ENCODE measurements at regions not wholly inside any gene's neighbourhood (a gene's known extent, or its start where the extent isn't known, plus 50 kb on each side); places are given as distances from the start of the nearest gene placed in this dataset.

GRCh38 chr12:24574538-24574937 lies 374.4 kb downstream of the BCAT1 start (continued):
- TF ChIP-seq BRF1 (IDR thresholded peaks at IDR 0.05; ENCODE audit: borderline replicate concordance, extremely low read depth, insufficient read length) (no peak), FOS (IDR thresholded peaks at IDR 0.05; ENCODE audit: extremely low read depth, insufficient read length) (no peak)

DNA sequence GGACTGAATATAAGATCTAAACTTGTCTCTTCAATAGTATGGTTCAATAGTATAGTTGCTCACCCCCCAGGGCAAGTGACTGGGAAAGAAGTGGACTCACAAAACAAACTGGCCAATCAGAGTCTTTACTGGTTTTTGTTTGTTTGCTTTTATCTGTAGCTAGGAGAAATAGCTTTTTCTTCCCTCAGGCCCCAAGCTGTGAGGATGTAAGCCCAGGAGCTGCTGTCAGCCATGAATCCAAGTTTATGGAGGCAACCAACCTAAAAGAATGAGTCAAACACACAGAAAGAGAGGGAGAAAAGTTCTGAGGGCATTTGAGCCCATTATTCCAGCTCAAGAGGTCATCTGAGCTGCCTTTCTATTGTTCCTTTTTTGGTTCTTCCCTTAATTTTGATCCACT lies 375.3 kb downstream of the BCAT1 start:
- BruUV-seq (replicated peaks): no TSS peak

More for the DNA sequence above, 375.3 kb downstream of the BCAT1 start:
- ChIA-PET CTCF (ENCODE audit: low intra/inter-chr PET ratio) (no interaction called here), POLR2A (no interaction called here)
- ATAC-seq: no peak
- Histone ChIP-seq H3K4me2 (ENCODE audit: insufficient read depth, low read length) (no peak overlapping the region), H3K4me3 (no peak overlapping the region), H3K27me3 (ENCODE audit: control insufficient read depth in 2 of 2, insufficient read depth in 2 of 2, low read length in 2 of 2) (peaks cover 1 to 6% of the 10 kb centered on the region in 2 experiments; a peak in 2 of 5 replicates), H3K9ac (ENCODE audit: insufficient read depth in 1 of 2, low read depth in 2 of 2, low read length in 2 of 2) (no peak overlapping the region), H3K36me3 (ENCODE audit: control insufficient read depth, insufficient read depth, low read length) (no peaks in the 10 kb centered on the region), H3K27ac (ENCODE audit: extremely low read depth, low read depth, low read length) (no peak overlapping the region), H3K9me3 (replicated peaks; ENCODE audit: control insufficient read depth, insufficient read depth, low read depth, low read length) (no peaks in the 10 kb centered on the region), H3K4me1 (replicated peaks in 1 of 2; ENCODE audit: control insufficient read depth in 2 of 2, insufficient read depth in 2 of 2, low read length in 2 of 2) (no peaks in the 10 kb centered on the region), H3K9me1 (ENCODE audit: control insufficient read depth, insufficient read depth, low read length) (no peaks in the 10 kb centered on the region), H4K20me1 (replicated peaks; ENCODE audit: control insufficient read depth, insufficient read depth, low read length) (no peaks in the 10 kb centered on the region), H3K79me2 (ENCODE audit: control insufficient read depth, insufficient read depth, low read length) (no peaks in the 10 kb centered on the region), H2AFZ (ENCODE audit: low read depth, low read length) (no peak overlapping the region)
- in situ Hi-C loops (cut with MboI): no loop called here
- TF ChIP-seq RREB1 (CRISPR knock-in tag; IDR thresholded peaks at IDR 0.05) (no peak), FOXJ2 (tag; IDR thresholded peaks at IDR 0.05) (no peak), ZKSCAN8 (CRISPR knock-in tag; IDR thresholded peaks at IDR 0.05) (no peak), MEF2D (tag; conservative IDR thresholded peaks at IDR 0.05; ENCODE audit: low read depth) (no peak), C11orf30 (IDR thresholded peaks at IDR 0.05; ENCODE audit: low read depth) (no peak), HDAC8 (tag; IDR thresholded peaks at IDR 0.05) (no peak), U2AF1 (optimal IDR thresholded peaks at IDR 0.05; ENCODE audit: low read depth, low read length) (no peak), E4F1 (CRISPR knock-in tag; IDR thresholded peaks at IDR 0.05; ENCODE audit: borderline replicate concordance) (no peak), FOXJ3 (CRISPR knock-in tag; IDR thresholded peaks at IDR 0.05) (no peak), ZNF212 (CRISPR knock-in tag; IDR thresholded peaks at IDR 0.05) (no peak), ZBTB43 (CRISPR knock-in tag; IDR thresholded peaks at IDR 0.05) (no peak)
- FAIRE-seq: no peak
- DNase-seq (ENCODE audit: extremely low read depth in 1 of 4, low spot score in 3 of 4): no peak
- intact Hi-C loops (cut with micrococcal nuclease): no loop called here
